Lower lobe of right lung (tissue), 2 donors: ENCODE measurements at regions not wholly inside any gene's neighbourhood (a gene's known extent, or its start where the extent isn't known, plus 50 kb on each side); places are given as distances from the start of the nearest gene placed in this dataset.

Experiments used
- ATAC-seq, 2 donors: fragments of 200-7000 bp; cut with Tn5 transposase; one replicate each; pipeline ENCODE4 v1.9.1; 2020 to 2022; ENCODE audit warnings: mild to moderate bottlenecking in 2 of 2, moderate library complexity in 2 of 2
- DNase-seq: peaks from one replicate; pipeline ENCODE4 v3.0.0-alpha.2; 2020
- H3K27ac ChIP-seq: fragments of 200-600 bp; one replicate; pipeline ENCODE4 v1.8.0; 2022
- H3K27me3 ChIP-seq: fragments of 200-600 bp; one replicate; pipeline ENCODE4 v1.8.0; 2022; ENCODE audit warnings: low read depth
- H3K36me3 ChIP-seq: fragments of 200-600 bp; one replicate; pipeline ENCODE4 v1.8.0; 2022; ENCODE audit warnings: mild to moderate bottlenecking
- H3K4me1 ChIP-seq: fragments of 200-600 bp; one replicate; pipeline ENCODE4 v1.8.0; 2022
- H3K4me3 ChIP-seq: fragments of 200-600 bp; one replicate; pipeline ENCODE4 v1.8.0; 2022; ENCODE audit warnings: mild to moderate bottlenecking
- H3K9me3 ChIP-seq: fragments of 200-600 bp; one replicate; pipeline ENCODE4 v1.8.0; 2022
- CTCF ChIP-seq: fragments of 200-600 bp; IDR thresholded peaks from one replicate; pipeline ENCODE4 v1.8.0; 2022; ENCODE audit warnings: antibody characterized with exemption, mild to moderate bottlenecking
- intact Hi-C: fragments of 100-400 bp; cut with DNase I; formaldehyde crosslinking; loops from one replicate; pipeline ENCODE4 v1.11.0; 2022
- donor health status: DM: no; HTN: yes; CAD: no; lungs with severe emphysema.

DNA sequence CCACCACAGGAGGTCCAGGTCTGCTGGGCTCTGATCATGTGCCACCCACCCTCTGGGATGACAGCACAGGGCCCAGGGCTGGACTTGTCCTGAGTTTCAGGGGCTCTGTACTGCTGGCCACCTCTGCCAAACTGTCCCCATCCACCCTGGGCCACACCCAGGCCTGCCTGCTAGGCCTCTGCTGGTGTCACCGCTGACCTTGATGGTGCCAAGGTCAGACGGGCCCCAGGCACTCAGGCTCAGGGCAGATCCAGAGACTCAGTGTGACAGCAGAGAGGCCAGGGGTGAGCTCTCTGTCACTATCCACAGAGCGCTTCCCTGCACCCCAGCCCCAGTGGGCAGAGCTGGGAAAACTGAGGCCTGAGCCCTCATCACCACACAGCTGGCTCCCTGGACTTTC lies 75.6 kb downstream of the RMI2 start:
- H3K4me3 ChIP-seq: no peak overlapping the region
- no peak for DNase-seq
- no peaks in the 10 kb centered on the region for H3K36me3 ChIP-seq
- H3K27ac ChIP-seq: no peak overlapping the region
- no peak for TF ChIP-seq CTCF
- no peaks in the 10 kb centered on the region for H3K4me1 ChIP-seq
- H3K27me3 ChIP-seq: no peaks in the 10 kb centered on the region
- peak in 1 of 2 donors; percentile 7 for ATAC-seq
- intact Hi-C loops: no loop called here
- no peaks in the 10 kb centered on the region for H3K9me3 ChIP-seq

- TF ChIP-seq CTCF: no peak
- intact Hi-C loops: no loop called here
- DNase-seq: no peak
- Histone ChIP-seq H3K27ac (no peak overlapping the region), H3K4me3 (no peak overlapping the region), H3K27me3 (no peaks in the 10 kb centered on the region), H3K4me1 (no peaks in the 10 kb centered on the region), H3K36me3 (no peaks in the 10 kb centered on the region), H3K9me3 (no peaks in the 10 kb centered on the region)
- ATAC-seq: no peak
Measured at GRCh38 chr16:11422381-11423314, 77.4 kb downstream of the RMI2 start.

GRCh38 chr16:11423315-11424117 lies 78.3 kb downstream of the RMI2 start:
- intact Hi-C loops: no loop called here
- Histone ChIP-seq H3K27ac (no peak overlapping the region), H3K36me3 (no peaks in the 10 kb centered on the region), H3K4me1 (no peaks in the 10 kb centered on the region), H3K27me3 (no peaks in the 10 kb centered on the region), H3K9me3 (no peaks in the 10 kb centered on the region), H3K4me3 (no peak overlapping the region)
- peak; percentile 11 to 39 for ATAC-seq
- DNase-seq: no peak
- no peak for TF ChIP-seq CTCF

DNA sequence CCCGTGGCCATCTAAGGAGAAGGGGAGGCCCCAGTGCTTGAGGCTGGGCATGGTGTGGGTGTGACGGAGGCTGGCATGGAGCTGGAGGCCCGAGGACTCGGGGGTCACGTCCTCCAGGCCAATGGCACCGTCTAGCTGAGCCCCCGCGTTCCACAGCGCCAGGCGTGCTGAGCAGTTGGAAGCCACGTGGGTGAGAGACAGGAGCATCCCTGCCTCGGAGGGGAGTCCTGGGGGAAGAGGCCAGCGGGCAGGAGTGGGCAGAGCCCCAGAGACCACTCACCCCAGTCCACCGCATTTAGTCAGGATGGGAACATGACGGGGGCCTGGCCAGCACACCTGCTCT lies 78.8 kb downstream of the RMI2 start:
- no peak for TF ChIP-seq CTCF
- H3K36me3 ChIP-seq: no peaks in the 10 kb centered on the region
- H3K27ac ChIP-seq: no peak overlapping the region
- no peak overlapping the region for H3K4me3 ChIP-seq
- peak in 1 of 2 donors; percentile 31 for ATAC-seq
- intact Hi-C loops: no loop called here
- no peaks in the 10 kb centered on the region for H3K27me3 ChIP-seq
- no peaks in the 10 kb centered on the region for H3K4me1 ChIP-seq
- no peak for DNase-seq
- H3K9me3 ChIP-seq: no peaks in the 10 kb centered on the region

DNA sequence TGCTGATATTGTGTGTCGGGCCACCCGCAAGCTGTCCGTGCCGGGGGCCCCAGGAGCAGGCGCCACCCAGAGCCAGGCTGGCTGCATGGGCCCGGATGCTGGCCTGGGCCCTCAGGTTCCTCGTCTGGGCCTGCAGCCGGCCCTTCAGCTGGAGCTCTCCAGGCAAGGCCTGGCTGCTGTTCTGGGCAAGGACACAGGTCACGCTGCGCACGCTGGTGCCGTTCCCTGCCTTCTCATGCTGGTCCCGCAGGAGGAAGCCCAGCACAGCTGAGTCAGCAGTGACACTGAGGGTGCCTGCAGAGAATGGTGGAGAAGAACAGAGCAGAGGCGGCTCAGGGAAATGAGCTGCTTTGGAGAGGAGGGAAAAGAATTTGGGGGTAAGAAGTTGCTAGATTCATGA lies 79.9 kb downstream of the RMI2 start:
- no peak for ATAC-seq
- Histone ChIP-seq H3K4me3 (no peak overlapping the region), H3K27ac (no peak overlapping the region), H3K4me1 (no peaks in the 10 kb centered on the region), H3K9me3 (no peaks in the 10 kb centered on the region), H3K27me3 (no peaks in the 10 kb centered on the region), H3K36me3 (no peaks in the 10 kb centered on the region)
- no peak for TF ChIP-seq CTCF
- intact Hi-C loops: no loop called here
- DNase-seq: no peak
